Common myeloid progenitor, CD34-positive (primary cell): ENCODE measurements at regions not wholly inside any gene's neighbourhood (a gene's known extent, or its start where the extent isn't known, plus 50 kb on each side); places are given as distances from the start of the nearest gene placed in this dataset.

Experiments used
- CTCF ChIA-PET: fragments of 350-600 bp; sonication (Branson Sonifier 250); formaldehyde crosslinking; loops from one replicate; lab custom pipeline; 2021; ENCODE audit warnings: antibody characterized with exemption; lab: Charles Lee
- POLR2A ChIA-PET: fragments of 350-600 bp; sonication (Branson Sonifier 250); formaldehyde crosslinking; loops from one replicate; lab custom pipeline; 2021; ENCODE audit warnings: antibody characterized with exemption; lab: Charles Lee
- DNase-seq, 3 donors: peaks; one replicate each; pipeline versions ENCODE4 v3.0.0 to v3.0.0-alpha.2; 2013
- H3K27ac ChIP-seq, 2 experiments: 1 replicate in 1 of 2; 2 replicates in 1 of 2; pipeline ENCODE4 v1.7.0; 2013; ENCODE audit warnings: inconsistent platforms in 2 of 2, low read length in 2 of 2, mild to moderate bottlenecking in 2 of 2, low read depth in 1 of 2, moderate library complexity in 1 of 2; ENCODE audit not compliant: severe bottlenecking in 2 of 2, insufficient read depth in 1 of 2, poor library complexity in 1 of 2
- H3K27me3 ChIP-seq, 5 experiments: replicated peaks in 2 of 5; 1 replicate in 3 of 5; 2 replicates in 2 of 5; pipeline versions ENCODE4 v1.6.1 to v1.7.0; 2013; ENCODE audit warnings: low read length in 4 of 5, mild to moderate bottlenecking in 2 of 5, moderate library complexity in 2 of 5, inconsistent platforms in 1 of 5; ENCODE audit not compliant: insufficient read depth in 5 of 5, control insufficient read depth in 4 of 5
- H3K36me3 ChIP-seq, 4 experiments: 1 replicate in 2 of 4; 2 replicates in 2 of 4; pipeline versions ENCODE4 v1.6.1 to v1.7.0; 2013; ENCODE audit warnings: low read length in 3 of 4, control low read depth in 1 of 4, mild to moderate bottlenecking in 1 of 4; ENCODE audit not compliant: control insufficient read depth in 4 of 4, insufficient read depth in 4 of 4
- H3K4me1 ChIP-seq, 4 experiments: 1 replicate in 3 of 4; 2 replicates in 1 of 4; pipeline versions ENCODE4 v1.6.1 to v1.7.1; 2013; ENCODE audit warnings: low read length in 3 of 4, mild to moderate bottlenecking in 3 of 4, control low read depth in 1 of 4, inconsistent platforms in 1 of 4, moderate library complexity in 1 of 4; ENCODE audit not compliant: control insufficient read depth in 4 of 4, insufficient read depth in 4 of 4; ENCODE audit errors: control extremely low read depth in 1 of 4
- H3K4me3 ChIP-seq, 7 experiments: 1 replicate in 4 of 7; 2 replicates in 3 of 7; pipeline versions ENCODE4 v1.5.1 to v1.7.0; 2013; ENCODE audit warnings: mild to moderate bottlenecking in 7 of 7, low read length in 6 of 7, moderate library complexity in 6 of 7, inconsistent platforms in 2 of 7, low read depth in 2 of 7, control low read depth in 1 of 7; ENCODE audit not compliant: insufficient read depth in 4 of 7, control insufficient read depth in 1 of 7; ENCODE audit errors: extremely low read depth in 1 of 7
- H3K9me3 ChIP-seq, 5 experiments: 1 replicate in 4 of 5; 2 replicates in 1 of 5; pipeline versions ENCODE4 v1.6.1 to v1.7.1; 2013; ENCODE audit warnings: low read length in 4 of 5, mild to moderate bottlenecking in 2 of 5, inconsistent platforms in 1 of 5, low read depth in 1 of 5, moderate library complexity in 1 of 5; ENCODE audit not compliant: control insufficient read depth in 4 of 5, insufficient read depth in 2 of 5; ENCODE audit errors: control extremely low read depth in 1 of 5
- WGBS: methylation state at CpG from one replicate; pipeline ENCODE4 v1.1.5; 2013; ENCODE audit not compliant: insufficient coverage; 5-methylcytosine and 5-hydroxymethylcytosine counted together

GRCh38 chr12:13680916-13681315 is 300.5 kb downstream of the GRIN2B start:
- ChIA-PET POLR2A (no interaction called here), CTCF (interaction anchor here (1.3 kb wide), 1 partner anchor 9 kb away, joined by 3 read pairs; no protein-coding TSS in a partner anchor)
- Histone ChIP-seq H3K9me3 (no peaks in the 10 kb centered on the region), H3K4me3 (no peak overlapping the region), H3K27ac (no peak overlapping the region), H3K4me1 (no peaks in the 10 kb centered on the region), H3K36me3 (no peaks in the 10 kb centered on the region), H3K27me3 (peaks cover 0 to 9% (median 1%) of the 10 kb centered on the region in 5 experiments)
- DNase-seq, result no peak
- 89% methylated on average over 2 of the region's 4 CpGs for WGBS

- Histone ChIP-seq H3K27ac (no peak overlapping the region), H3K4me3 (no peak overlapping the region), H3K4me1 (no peaks in the 10 kb centered on the region), H3K27me3 (peaks cover 0 to 9% (median 3%) of the 10 kb centered on the region in 5 experiments), H3K9me3 (no peaks in the 10 kb centered on the region), H3K36me3 (no peaks in the 10 kb centered on the region)
- WGBS, result no CpG with 5 or more reads among the region's 1 CpG
- ChIA-PET POLR2A (no interaction called here), CTCF (no interaction called here)
- DNase-seq, result no peak
Measured at GRCh38 chr12:13676880-13677279, 304.5 kb downstream of the GRIN2B start.

- POLR2A ChIA-PET, result no interaction called here
- Histone ChIP-seq H3K4me1 (no peaks in the 10 kb centered on the region), H3K36me3 (no peaks in the 10 kb centered on the region), H3K9me3 (no peaks in the 10 kb centered on the region), H3K27me3 (peaks cover 2 to 14% (median 3%) of the 10 kb centered on the region in 5 experiments), H3K27ac (no peak overlapping the region), H3K4me3 (no peak overlapping the region)
- CTCF ChIA-PET, result no interaction called here
- DNase-seq, result no peak
- WGBS, result no CpG with 5 or more reads among the region's 1 CpG
Measured at GRCh38 chr12:13670285-13670866, 311.0 kb downstream of the GRIN2B start.

DNA sequence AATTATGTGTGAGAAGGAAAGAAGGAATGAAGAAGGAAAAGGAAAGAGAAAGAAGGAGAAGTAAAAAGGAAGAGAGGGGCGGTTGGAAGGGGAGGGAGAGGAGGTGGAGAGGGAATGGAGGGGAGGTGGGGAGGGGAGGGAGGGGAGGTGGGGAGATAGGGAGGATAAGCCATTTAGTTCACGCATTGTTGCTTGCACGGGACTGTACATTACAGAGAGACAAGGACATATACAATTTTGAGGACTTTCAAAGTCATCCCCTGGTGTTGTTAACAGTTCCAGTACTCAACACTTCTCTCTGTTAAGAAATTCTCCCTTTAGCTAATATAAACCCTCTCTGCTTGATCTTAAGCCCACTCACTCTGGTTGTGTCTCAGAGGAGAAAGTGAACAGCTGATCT is 312.5 kb downstream of the GRIN2B start:
- Histone ChIP-seq H3K9me3 (no peaks in the 10 kb centered on the region), H3K27me3 (peaks cover 2 to 14% (median 3%) of the 10 kb centered on the region in 5 experiments), H3K4me1 (no peaks in the 10 kb centered on the region), H3K27ac (no peak overlapping the region), H3K36me3 (no peaks in the 10 kb centered on the region), H3K4me3 (no peak overlapping the region)
- 85% methylated on average over 3 of the region's 3 CpGs for WGBS
- ChIA-PET POLR2A (no interaction called here), CTCF (no interaction called here)
- DNase-seq, result no peak

- ChIA-PET POLR2A (no interaction called here), CTCF (no interaction called here)
- Histone ChIP-seq H3K27me3 (peaks cover 1 to 9% (median 2%) of the 10 kb centered on the region in 5 experiments), H3K4me3 (no peak overlapping the region), H3K4me1 (no peaks in the 10 kb centered on the region), H3K27ac (no peak overlapping the region), H3K36me3 (no peaks in the 10 kb centered on the region), H3K9me3 (no peaks in the 10 kb centered on the region)
- peak in 1 of 3 donors; percentile 5 for DNase-seq
- WGBS, result 66% methylated on average over 2 of the region's 2 CpGs
Measured at GRCh38 chr12:13666806-13667205, 314.6 kb downstream of the GRIN2B start.

- CTCF ChIA-PET, result interaction anchor here (1.1 to 1.9 kb wide), 5 partner anchors 9 to 378 kb away, joined by 3 to 7 read pairs (median 3); no protein-coding TSS in a partner anchor
- peaks cover 0 to 5% (median 0%) of the 10 kb centered on the region in 4 experiments for H3K4me1 ChIP-seq
- no peaks in the 10 kb centered on the region for H3K9me3 ChIP-seq
- H3K4me3 ChIP-seq, result no peak overlapping the region
- POLR2A ChIA-PET, result no interaction called here
- WGBS, result 50% methylated on average over 6 of the region's 11 CpGs
- H3K36me3 ChIP-seq, result no peaks in the 10 kb centered on the region
- H3K27me3 ChIP-seq, result peaks cover 0 to 11% (median 3%) of the 10 kb centered on the region in 5 experiments
- peak; percentile 17 to 50 (median 41) for DNase-seq
- H3K27ac ChIP-seq, result no peak overlapping the region
Measured at GRCh38 chr12:13661005-13661887, 320.2 kb downstream of the GRIN2B start.

DNA sequence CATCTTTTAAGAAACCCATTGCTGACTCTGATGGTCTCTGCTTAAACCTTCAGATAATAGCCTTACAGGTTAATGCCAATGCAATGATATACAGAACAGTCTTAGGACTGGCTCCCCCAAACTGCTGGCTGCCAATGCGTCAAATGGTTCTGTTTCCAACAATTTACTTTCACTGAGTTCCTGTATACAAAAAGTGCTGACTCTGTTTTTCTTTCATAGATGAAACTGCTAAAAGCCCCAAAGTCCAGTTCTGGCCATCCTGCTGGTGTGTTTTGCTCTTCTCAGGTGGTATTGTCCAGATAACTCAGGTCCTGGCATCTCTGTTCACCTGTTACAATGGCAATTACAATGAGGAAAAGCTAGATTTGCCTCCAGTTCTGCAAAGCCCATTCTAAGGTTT is 326.9 kb downstream of the GRIN2B start:
- DNase-seq, result no peak
- 100% methylated on average over 1 of the region's 1 CpG for WGBS
- no peak overlapping the region for H3K4me3 ChIP-seq
- H3K4me1 ChIP-seq, result peaks cover 0 to 5% (median 0%) of the 10 kb centered on the region in 4 experiments
- no peaks in the 10 kb centered on the region for H3K36me3 ChIP-seq
- CTCF ChIA-PET, result no interaction called here
- no peak overlapping the region for H3K27ac ChIP-seq
- no peaks in the 10 kb centered on the region for H3K9me3 ChIP-seq
- POLR2A ChIA-PET, result no interaction called here
- peaks cover 0 to 11% (median 0%) of the 10 kb centered on the region in 5 experiments for H3K27me3 ChIP-seq
